Body of pancreas (tissue), 4 donors: ENCODE measurements at regions not wholly inside any gene's neighbourhood (a gene's known extent, or its start where the extent isn't known, plus 50 kb on each side); places are given as distances from the start of the nearest gene placed in this dataset.

Experiments used
- CTCF ChIP-seq, 7 experiments: fragments of 450-650 bp in 4 of 7; fragments of 200-600 bp in 3 of 7; sonication (generic) in 3 of 7; IDR thresholded peaks; one replicate each; pipeline ENCODE4 v1.5.1; 2016 to 2019; ENCODE audit warnings: antibody characterized with exemption in 7 of 7
- POLR2A ChIP-seq, 3 donors: fragments of 450-650 bp; IDR thresholded peaks; one replicate each; pipeline ENCODE4 v1.6.1; 2016; ENCODE audit warnings: antibody characterized with exemption in 3 of 3, mild to moderate bottlenecking in 2 of 3

GRCh38 chr1:233759665-233760064 lies 144.8 kb upstream of the SLC35F3 start:
- TF ChIP-seq CTCF (IDR thresholded peaks at IDR 0.05) (no peak), POLR2A (IDR thresholded peaks at IDR 0.05) (no peak)
